HCT116 (cell line): ENCODE measurements at regions not wholly inside any gene's neighbourhood (a gene's known extent, or its start where the extent isn't known, plus 50 kb on each side); places are given as distances from the start of the nearest gene placed in this dataset.

Experiments
- ATAC-seq: fragments of 200-7000 bp; cut with Tn5 transposase; 2 replicates; pipeline ENCODE4 v1.9.1; 2020; ENCODE audit warnings: mild to moderate bottlenecking, moderate library complexity
- BruUV-seq: library from RNA; stranded (reverse); fragments of 400-500 nt; replicated peaks from 2 replicates; lab custom pipeline; 2021; lab: Mats Ljungman, UMichigan
- CTCF ChIA-PET: fragments of 300-600 bp; sonication (Branson Sonifier 250); formaldehyde crosslinking; loops from one replicate; lab custom pipeline; 2021; ENCODE audit warnings: antibody characterized with exemption; lab: Charles Lee
- POLR2A ChIA-PET: fragments of 300-600, 350-600 bp; sonication (Branson Sonifier 250); formaldehyde crosslinking; loops from one replicate; lab custom pipeline; 2021; ENCODE audit warnings: antibody characterized with exemption; lab: Charles Lee
- RAD21 ChIA-PET, 2 experiments: fragments of 300-600 bp; sonication (Branson Sonifier 250); formaldehyde crosslinking; loops; one replicate each; lab custom pipeline; 2023; ENCODE audit warnings: low total read pairs in 2 of 2; ENCODE audit not compliant: uncharacterized antibody in 2 of 2, unreplicated experiment in 2 of 2, low non-redundant PET in 1 of 2; lab: Charles Lee
- DNase-seq: peaks from one replicate; pipeline ENCODE4 v3.0.0-alpha.2; 2010; ENCODE audit warnings: low read depth, low spot score
- H2AFZ ChIP-seq: fragments of 200-600 bp; shearing (Covaris generic), sonication (generic); 2 replicates; pipeline ENCODE4 v1.6.1; 2017; ENCODE audit warnings: low read depth, mixed run types, mixed read lengths, antibody characterized with exemption, low read length; ENCODE audit not compliant: poor library complexity, severe bottlenecking
- H3K27ac ChIP-seq: 2 replicates; pipeline ENCODE4 v1.5.1; 2012; ENCODE audit warnings: low read depth, low read length
- H3K27me3 ChIP-seq: fragments of 200-600 bp; sonication (generic); 2 replicates; pipeline ENCODE4 v1.6.1; 2016; ENCODE audit warnings: mixed run types, low read length, mixed read lengths; ENCODE audit not compliant: insufficient read depth
- H3K36me3 ChIP-seq, 2 experiments: fragments of 200-500 bp in 1 of 2; fragments of 200-600 bp in 1 of 2; sonication (Bioruptor generic) in 1 of 2; sonication (generic) in 1 of 2; 2 replicates each; pipeline versions ENCODE4 v1.5.1 to v1.6.1; 2014 to 2016; ENCODE audit warnings: low read length in 2 of 2, inconsistent platforms in 1 of 2, mixed read lengths in 1 of 2, mixed run types in 1 of 2; ENCODE audit not compliant: insufficient read depth in 2 of 2, control insufficient read depth in 1 of 2
- H3K4me1 ChIP-seq, 2 experiments: fragments of 200-600 bp in 1 of 2; sonication (generic) in 1 of 2; 2 replicates each; pipeline versions ENCODE4 v1.5.1 to v1.6.1; 2012 to 2017; ENCODE audit warnings: low read length in 2 of 2, inconsistent platforms in 1 of 2, mild to moderate bottlenecking in 1 of 2, mixed read lengths in 1 of 2, mixed run types in 1 of 2, moderate library complexity in 1 of 2; ENCODE audit not compliant: insufficient read depth in 2 of 2, control insufficient read depth in 1 of 2
- H3K4me2 ChIP-seq: fragments of 200-600 bp; sonication (generic); 2 replicates; pipeline ENCODE4 v1.6.1; 2017; ENCODE audit warnings: mixed run types, low read length, mixed read lengths
- H3K4me3 ChIP-seq, 2 experiments: fragments of 200-600 bp in 1 of 2; sonication (generic) in 1 of 2; replicated peaks in 1 of 2; 2 replicates each; pipeline ENCODE4 v1.5.1; 2011 to 2016; ENCODE audit warnings: low read length in 2 of 2, control low read depth in 1 of 2, low read depth in 1 of 2, mild to moderate bottlenecking in 1 of 2, mixed read lengths in 1 of 2, mixed run types in 1 of 2
- H3K79me2 ChIP-seq: fragments of 200-600 bp; sonication (generic); 2 replicates; pipeline ENCODE4 v1.6.1; 2017; ENCODE audit warnings: mild to moderate bottlenecking, mixed run types, low read length, moderate library complexity, mixed read lengths; ENCODE audit not compliant: insufficient read depth
- H3K9ac ChIP-seq: fragments of 200-600 bp; sonication (generic); 2 replicates; pipeline ENCODE4 v1.6.1; 2016; ENCODE audit warnings: low read length, mixed read lengths
- H3K9me2 ChIP-seq: fragments of 200-600 bp; sonication (generic), shearing (Covaris generic); 2 replicates; pipeline ENCODE4 v1.6.1; 2017; ENCODE audit warnings: mixed run types, mild to moderate bottlenecking, moderate library complexity; ENCODE audit not compliant: insufficient read depth
- H3K9me3 ChIP-seq, 2 experiments: fragments of 200-500 bp in 1 of 2; fragments of 200-600 bp in 1 of 2; sonication (Bioruptor generic) in 1 of 2; sonication (generic) in 1 of 2; 2 replicates each; pipeline ENCODE4 v1.6.1; 2014 to 2017; ENCODE audit warnings: low read length in 2 of 2, mixed read lengths in 2 of 2, inconsistent platforms in 1 of 2, low read depth in 1 of 2, mild to moderate bottlenecking in 1 of 2, mixed run types in 1 of 2, moderate library complexity in 1 of 2; ENCODE audit not compliant: control insufficient read depth in 1 of 2, insufficient read depth in 1 of 2
- H4K20me1 ChIP-seq: fragments of 200-600 bp; sonication (generic), shearing (Covaris generic); 2 replicates; pipeline ENCODE4 v1.6.1; 2017; ENCODE audit warnings: mixed run types, mild to moderate bottlenecking, moderate library complexity; ENCODE audit not compliant: insufficient read depth
- ATF3 ChIP-seq: IDR thresholded peaks from 2 replicates; pipeline ENCODE4 v1.6.1; 2012
- CTCF ChIP-seq, 3 experiments: fragments of 200-600 bp in 1 of 3; sonication (generic) in 1 of 3; IDR thresholded peaks in 2 of 3; conservative IDR thresholded peaks in 1 of 3; 2 replicates each; pipeline ENCODE4 v1.5.1; 2012 to 2017; ENCODE audit warnings: low read depth in 2 of 3, low read length in 2 of 3, antibody characterized with exemption in 1 of 3, borderline replicate concordance in 1 of 3, control low read depth in 1 of 3, mild to moderate bottlenecking in 1 of 3, mixed read lengths in 1 of 3, mixed run types in 1 of 3, moderate library complexity in 1 of 3; ENCODE audit not compliant: insufficient read depth in 1 of 3
- POLR2A ChIP-seq: IDR thresholded peaks from 2 replicates; pipeline ENCODE4 v1.7.0; 2011; ENCODE audit warnings: borderline replicate concordance; ENCODE audit not compliant: insufficient read depth, insufficient read length; ENCODE audit errors: extremely low read depth
- RAD21 ChIP-seq: IDR thresholded peaks from 2 replicates; pipeline ENCODE4 v1.6.1; 2012; ENCODE audit warnings: low read depth, mild to moderate bottlenecking
- ZBTB33 ChIP-seq: IDR thresholded peaks from 2 replicates; pipeline ENCODE4 v1.6.1; 2011; ENCODE audit warnings: mild to moderate bottlenecking, low read length, moderate library complexity; ENCODE audit not compliant: insufficient replicate concordance; ENCODE audit errors: extremely low read depth
- ZNF274 ChIP-seq: fragments of 200-500 bp; sonication (Bioruptor generic); IDR thresholded peaks from 2 replicates; pipeline ENCODE4 v1.6.1; 2014; ENCODE audit warnings: mild to moderate bottlenecking, low read depth, low read length, inconsistent platforms
- intact Hi-C: fragments of 100-400 bp; cut with micrococcal nuclease; formaldehyde crosslinking; loops from 2 replicates; pipeline ENCODE4 v1.10.0; 2022

GRCh38 chr1:82266351-82266750, 465.6 kb downstream of the ADGRL2 start:
- no peaks in the 10 kb centered on the region for H3K36me3 ChIP-seq
- no peak overlapping the region for H3K27ac ChIP-seq
- H2AFZ ChIP-seq, result no peak overlapping the region
- ATAC-seq, result no peak
- POLR2A ChIA-PET, result no interaction called here
- BruUV-seq, result no TSS peak
- no peaks in the 10 kb centered on the region for H3K9me2 ChIP-seq
- H3K4me3 ChIP-seq, result no peak overlapping the region
- intact Hi-C loops, result no loop called here
- no peak overlapping the region for H3K9ac ChIP-seq
- no peak overlapping the region for H3K4me2 ChIP-seq
- no peaks in the 10 kb centered on the region for H3K9me3 ChIP-seq
- TF ChIP-seq POLR2A (no peak), CTCF (IDR thresholded peaks at IDR 0.05 in 2 of 3, conservative IDR thresholded peaks at IDR 0.05 in 1 of 3; ENCODE audit: borderline replicate concordance in 1 of 3, insufficient read depth in 1 of 3, low read depth in 2 of 3, low read length in 2 of 3) (no peak), ATF3 (no peak), ZNF274 (no peak), ZBTB33 (no peak), RAD21 (no peak)
- H3K4me1 ChIP-seq, result no peaks in the 10 kb centered on the region
- DNase-seq, result no peak
- no peaks in the 10 kb centered on the region for H3K27me3 ChIP-seq
- no peaks in the 10 kb centered on the region; the same call in 1 of the 2 replicates for H4K20me1 ChIP-seq
- H3K79me2 ChIP-seq, result no peaks in the 10 kb centered on the region
- RAD21 ChIA-PET, result no interaction called here
- CTCF ChIA-PET, result no interaction called here
